HL-60 (cell line): ENCODE measurements at regions not wholly inside any gene's neighbourhood (a gene's known extent, or its start where the extent isn't known, plus 50 kb on each side); places are given as distances from the start of the nearest gene placed in this dataset.

Experiments
- CTCF ChIP-seq: IDR thresholded peaks from one replicate; pipeline ENCODE4 v1.5.1; 2011; ENCODE audit warnings: low read length, control low read depth, inconsistent platforms; ENCODE audit not compliant: insufficient read depth
- REST ChIP-seq: IDR thresholded peaks from 2 replicates; pipeline ENCODE4 v1.6.1; 2012; ENCODE audit warnings: low read depth; ENCODE audit not compliant: insufficient replicate concordance

GRCh38 chr3:193977622-193978021, 158.3 kb upstream of the HES1 start:
- TF ChIP-seq CTCF (no peak), REST (no peak)
